HG02885 (cell line): ENCODE measurements at regions not wholly inside any gene's neighbourhood (a gene's known extent, or its start where the extent isn't known, plus 50 kb on each side); places are given as distances from the start of the nearest gene placed in this dataset.

Experiments
- ATAC-seq: cut with Tn5 transposase; IDR thresholded peaks from one replicate; pipeline ENCODE4 v1.9.1; 2021; ENCODE audit warnings: mild to moderate bottlenecking; ENCODE audit not compliant: unreplicated experiment, poor library complexity

DNA sequence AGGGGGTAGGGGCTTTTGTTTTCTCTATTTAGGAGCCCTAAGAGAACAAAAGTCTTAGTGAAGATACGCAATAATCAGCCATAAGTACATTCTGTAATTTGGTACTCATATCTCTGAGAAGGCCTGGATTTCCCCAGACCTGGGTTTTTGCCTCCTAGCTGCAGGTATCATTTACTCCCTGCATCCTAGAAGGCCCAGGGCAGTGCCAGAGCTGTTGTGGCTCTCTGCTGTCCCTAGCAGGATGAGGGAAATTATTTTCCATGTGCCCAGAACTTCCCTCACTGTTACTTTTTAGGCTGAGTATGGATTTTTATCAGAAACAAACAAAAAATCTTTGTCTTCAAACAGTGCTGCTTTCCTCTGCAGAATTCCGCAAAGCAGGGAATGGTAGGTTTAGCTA, 192.5 kb upstream of the SYT1 start:
- no peak for ATAC-seq

DNA sequence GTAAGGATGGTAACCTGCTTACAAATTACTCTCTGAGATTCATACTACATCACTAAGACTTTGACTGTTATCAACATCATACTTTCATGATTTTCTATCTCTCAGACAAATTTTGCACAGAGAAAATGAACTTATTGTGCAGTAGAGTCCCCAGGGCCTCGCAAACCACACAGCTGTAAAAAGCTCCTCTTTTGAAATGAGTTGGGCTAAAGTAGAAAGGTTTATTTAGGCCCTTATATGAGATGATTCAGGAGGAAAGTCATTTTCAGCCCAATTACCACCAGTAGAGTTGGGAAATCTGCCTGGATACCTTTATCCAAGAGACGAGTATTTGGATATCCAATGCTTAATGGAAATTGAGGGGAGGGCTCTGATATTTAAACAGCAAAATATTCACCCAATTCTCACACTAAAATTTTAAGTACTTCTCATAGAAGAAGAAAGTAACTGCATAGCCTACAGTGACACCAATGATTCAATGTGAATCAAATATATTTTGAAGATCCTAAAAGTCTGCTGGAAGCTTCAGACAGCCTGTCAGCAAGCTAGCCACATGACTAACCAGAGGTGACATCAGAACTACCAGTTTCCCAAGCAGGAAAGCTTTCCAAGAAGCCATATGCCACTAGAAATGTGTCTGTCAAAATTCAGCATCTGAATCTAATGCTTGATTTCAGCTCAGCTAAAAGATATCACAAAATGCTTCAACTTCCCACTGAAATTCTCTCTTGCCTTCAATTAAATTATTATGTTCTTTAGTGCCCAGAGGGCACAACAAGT, 190.1 kb upstream of the SYT1 start:
- no peak for ATAC-seq

DNA sequence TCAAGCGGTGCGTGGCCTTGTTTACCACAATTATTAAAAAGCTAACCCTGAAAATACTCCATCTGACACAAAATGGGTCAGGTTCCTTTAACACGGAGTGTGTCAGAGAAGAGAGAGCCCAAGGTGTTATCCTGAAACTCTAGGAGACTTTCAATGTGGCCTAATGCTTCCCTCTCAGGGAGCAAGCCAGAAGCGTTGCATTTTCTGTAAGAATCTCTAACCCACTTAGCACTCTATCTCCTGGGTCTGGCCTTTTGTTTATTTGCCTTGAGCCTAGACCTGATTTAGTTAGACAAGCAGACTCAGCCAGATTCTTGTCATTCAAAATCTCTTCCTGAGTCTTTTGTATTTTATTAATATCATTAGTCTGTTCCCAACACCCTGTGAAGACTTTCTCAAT, 184.0 kb upstream of the SYT1 start:
- ATAC-seq = no peak

DNA sequence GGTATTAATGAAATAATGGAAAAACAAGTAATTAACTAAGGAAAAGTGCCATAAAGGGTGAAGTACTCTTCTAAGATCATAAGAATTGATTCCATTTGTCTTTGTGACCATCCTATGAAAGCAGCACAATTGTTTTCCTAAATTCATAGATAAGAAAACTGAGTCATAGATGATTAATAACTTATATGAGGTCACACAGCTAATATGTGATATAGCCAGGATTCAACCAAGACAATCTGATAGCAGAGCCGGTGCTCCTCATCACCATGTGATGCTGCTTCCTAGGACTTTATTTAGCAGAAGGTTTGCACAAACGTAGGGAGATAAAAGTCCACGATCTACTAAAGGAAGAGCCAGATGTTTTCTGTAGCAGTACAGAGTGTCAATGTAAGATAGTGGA, 181.5 kb upstream of the SYT1 start:
- no peak for ATAC-seq

DNA sequence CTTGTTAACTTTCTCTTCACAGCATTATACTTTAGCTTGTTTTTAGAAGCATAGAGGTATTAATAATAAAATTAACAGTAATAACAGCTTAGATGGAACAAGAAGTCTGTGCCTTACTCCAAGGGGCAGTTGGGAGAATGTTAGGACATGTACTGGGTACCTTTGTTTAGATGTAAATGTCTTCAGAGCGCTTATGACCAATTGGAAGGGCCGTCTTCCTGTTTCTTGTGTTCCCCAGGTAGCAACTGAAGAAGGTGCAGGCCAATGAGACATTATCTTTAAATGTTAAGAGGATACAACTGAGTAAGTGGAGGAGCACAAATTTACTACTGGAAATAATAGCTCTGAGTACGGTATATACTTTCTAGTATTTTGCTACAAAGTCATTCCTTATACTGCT, 180.9 kb upstream of the SYT1 start:
- ATAC-seq = no peak

DNA sequence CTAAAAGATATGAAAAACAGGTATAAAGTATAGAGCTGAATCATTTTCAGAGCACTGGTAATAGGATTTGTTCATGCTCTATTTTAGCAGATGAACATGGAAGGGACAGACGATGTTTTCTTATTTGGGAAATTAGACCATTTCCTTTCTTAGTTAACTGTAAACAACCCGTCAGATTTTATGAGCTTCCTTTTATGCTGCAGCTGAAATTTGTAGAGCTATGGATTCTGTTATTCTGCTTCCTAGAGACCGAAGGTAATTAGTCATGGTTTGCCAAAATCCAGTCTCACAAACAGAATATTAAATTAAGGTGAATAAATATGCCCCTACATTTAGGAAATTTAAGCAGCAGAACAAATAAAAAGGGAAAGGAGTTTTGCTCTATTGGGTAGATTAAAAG, 180.2 kb upstream of the SYT1 start:
- no peak for ATAC-seq

DNA sequence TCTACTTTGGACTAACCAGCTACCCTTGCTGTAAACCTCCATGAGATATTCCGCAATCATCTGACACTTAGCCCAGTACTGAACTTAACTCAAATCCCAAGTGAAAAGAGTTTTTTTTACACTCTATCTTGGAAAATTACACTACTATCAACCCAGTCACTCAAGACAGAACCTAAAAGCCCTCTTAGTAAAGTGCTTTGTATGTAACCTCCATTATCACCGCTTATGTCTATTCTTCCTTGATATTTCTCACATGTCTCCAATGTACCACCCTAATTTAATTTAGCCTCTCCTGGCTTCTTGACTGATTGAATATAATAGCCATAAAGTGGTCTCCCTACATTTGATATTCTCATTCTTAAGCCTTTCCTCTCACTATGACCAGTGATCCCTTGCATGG, 168.8 kb upstream of the SYT1 start:
- ATAC-seq = no peak

DNA sequence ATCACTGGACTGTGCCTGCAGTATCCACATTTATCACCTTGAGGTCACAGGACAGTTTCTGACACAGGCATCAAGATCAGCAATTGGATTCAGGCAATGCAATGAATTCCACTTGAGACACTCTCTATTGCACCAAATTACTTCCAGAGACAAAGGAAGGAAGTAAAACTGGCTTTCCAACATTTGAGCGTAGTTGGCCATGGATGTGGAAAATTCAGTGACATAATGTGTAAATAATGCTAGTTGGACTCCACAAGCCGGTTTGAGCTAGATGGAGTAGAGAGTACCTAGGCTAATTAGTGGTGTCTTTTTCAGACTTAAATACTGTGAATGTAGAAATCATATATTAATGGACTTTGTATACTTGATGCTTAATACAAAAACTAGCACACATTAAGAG, 168.3 kb upstream of the SYT1 start:
- no peak for ATAC-seq

DNA sequence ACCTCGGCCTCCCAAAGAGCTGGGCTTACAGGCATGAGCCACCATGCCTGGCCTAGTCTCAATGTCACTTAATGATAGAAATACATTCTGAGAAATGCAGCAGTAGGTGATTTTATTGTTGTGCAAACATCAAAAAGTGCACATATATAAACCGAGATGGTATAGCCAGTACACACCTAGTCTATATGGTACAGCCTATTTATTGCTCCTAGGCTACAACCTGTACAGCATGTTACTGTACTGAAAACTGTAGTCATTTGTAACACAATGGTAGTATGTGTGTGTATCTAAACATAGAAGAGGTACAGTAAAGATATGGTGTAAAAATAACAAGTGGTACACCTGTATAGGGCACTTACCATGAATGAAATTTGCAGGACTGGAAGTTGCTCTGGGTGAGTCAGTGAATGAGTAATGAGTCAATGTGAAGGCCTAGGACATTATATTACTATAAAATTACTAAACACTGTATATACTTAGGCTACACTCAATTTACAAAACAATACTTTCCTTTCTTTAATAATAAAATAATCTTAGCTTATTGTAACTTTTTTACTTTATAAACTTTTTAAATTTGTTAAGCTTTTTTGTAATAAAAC, 166.7 kb upstream of the SYT1 start:
- no peak for ATAC-seq

DNA sequence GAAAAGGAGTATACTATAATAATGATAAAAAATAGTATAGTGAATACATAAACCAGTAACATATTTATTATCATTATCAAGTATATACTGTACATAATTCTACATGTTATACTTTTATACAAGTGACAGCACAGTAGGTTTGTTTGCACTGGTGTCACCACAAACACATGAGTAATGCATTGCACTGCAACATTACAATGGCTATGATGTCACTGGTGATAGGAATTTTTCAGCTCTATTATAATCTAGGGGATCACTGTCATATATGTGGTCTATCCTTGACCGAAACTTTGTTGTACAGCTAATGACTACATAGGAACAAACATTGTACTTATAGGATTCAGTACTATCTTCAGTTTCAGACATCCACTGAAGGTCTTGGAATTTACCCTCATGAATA, 165.8 kb upstream of the SYT1 start:
- no peak for ATAC-seq

DNA sequence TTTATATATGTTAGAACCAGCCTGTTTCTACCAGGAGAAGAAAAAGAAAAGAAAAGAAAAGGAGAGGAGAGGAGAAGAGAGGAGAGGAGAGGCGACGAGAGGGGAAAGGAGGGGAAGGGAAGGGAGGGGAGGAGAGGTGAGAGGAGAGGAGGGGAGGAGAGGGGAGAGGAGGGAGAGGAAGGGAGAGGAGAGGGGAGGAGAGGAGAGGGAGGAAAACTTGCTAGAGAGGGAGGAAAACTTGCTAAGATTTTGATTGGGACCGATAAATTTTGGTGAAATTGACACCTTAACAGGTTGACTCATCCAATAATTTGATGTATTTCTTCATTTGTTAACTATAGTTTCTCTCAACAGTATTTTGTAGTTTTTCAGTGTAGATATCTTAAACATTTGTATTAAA, 164.0 kb upstream of the SYT1 start:
- ATAC-seq = no peak

DNA sequence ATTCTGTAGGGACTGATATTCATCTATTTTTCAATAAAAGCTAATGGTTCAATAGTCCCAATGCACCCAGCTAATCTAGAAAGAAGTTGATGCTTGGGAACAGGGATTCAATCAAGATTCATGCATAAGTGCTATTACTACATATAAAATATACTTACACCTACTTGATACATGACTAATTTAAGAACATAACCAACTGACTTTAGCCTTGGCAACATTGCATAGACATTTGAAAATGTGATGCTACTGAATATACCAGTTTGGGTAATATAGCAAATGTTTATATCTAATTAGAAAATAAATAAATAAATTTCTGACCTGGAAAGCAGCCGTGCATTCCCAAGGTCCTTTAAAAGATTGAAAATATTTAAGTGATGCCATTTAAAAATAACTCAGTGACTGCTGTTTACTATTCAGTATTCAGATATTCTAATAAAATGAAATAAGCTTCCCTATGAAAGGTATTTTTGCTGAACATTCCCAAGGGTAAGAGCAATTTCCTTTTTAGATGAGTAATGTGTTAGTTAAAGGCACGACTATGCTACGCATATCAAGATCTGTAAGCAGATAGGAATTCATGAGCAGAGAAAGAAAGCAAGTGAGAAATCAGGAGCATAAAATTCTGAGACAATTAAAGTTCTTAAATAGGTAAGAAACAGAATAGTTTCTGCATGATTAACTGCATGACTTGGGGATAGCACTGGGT, 160.6 kb upstream of the SYT1 start:
- no peak for ATAC-seq

DNA sequence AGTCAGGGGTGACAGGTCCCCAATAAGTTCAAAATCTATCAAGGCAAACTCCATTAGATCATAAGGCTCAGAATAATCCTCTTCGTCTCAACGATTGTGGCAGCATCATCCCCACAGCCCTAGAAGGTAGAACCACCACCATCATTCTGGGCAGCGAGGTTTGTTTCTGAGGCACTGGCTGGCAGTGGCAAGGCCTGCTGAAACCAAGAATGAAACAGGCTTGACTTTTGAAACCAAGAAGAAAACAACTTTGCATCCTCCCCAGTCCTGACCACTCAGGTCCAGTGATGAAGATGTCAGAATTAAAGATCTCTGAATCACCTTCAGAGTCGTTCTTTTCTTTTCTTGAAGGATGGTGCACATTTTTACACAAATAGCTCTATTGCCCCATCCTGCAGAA, 152.6 kb upstream of the SYT1 start:
- no peak for ATAC-seq

DNA sequence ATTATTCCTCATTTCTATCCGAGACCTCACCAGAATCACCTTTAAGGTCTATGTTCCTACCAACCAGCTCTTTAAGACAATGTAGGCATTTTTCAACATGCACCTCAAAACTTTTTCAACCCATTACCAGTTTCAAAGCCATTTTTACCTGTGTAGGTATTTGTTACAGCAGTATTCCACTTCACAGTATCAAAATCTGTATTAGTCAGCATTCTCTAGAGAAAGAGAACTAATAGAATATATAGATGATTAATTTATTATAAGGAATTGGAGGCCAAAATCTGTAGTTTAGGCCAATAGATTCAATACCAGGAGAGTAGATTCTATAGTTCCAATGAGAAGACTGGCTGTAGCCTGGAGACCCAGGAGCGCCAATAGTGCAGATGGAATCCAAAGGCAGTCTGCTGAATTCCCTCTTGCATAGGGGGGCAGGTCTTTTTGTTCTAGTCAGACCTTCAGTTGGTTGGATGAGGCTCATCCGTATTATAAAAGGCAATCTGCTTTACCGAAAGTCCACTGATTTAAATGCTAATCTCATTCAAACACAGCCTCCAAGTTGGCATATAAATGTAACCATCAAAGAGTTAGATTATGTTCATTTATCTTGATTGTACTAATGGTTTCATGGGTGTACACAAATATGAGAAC, 151.6 kb upstream of the SYT1 start:
- ATAC-seq = no peak

DNA sequence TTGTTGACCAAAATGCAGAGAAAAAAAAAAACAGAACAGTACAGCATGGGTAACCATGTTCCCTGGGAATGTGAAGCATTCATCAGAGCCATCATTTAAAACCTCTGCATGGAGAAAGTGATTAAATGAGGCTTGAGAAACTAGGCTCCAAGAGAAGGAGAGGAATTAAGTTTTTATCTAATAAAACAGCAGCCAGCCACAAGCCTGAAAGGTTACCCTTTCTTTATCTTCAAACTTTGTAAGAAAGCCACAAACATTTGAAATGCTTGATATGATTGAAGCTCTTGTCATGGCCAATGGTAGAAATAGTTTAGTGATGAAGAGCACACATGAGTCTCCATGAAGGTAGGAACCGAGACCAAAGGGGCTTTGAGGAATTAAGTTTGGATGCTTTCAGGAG, 144.9 kb upstream of the SYT1 start:
- no peak for ATAC-seq

DNA sequence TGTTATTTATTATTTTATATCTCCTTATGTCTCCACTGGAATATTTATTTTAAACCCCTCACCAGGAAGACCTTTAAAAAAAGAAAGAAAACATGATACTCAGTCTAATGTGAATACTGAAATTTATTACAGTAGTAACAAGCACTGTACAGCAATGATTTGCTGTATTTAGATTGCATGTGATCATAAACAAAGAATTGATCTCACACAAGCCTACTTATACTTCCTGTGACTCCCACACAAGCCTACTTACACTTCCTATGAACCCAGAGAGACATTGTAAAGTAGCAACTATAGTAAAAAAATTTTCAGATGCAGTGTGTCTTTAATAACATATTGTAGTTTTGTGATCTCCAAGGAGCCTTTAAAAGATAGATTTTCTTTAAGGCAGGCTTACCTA, 142.7 kb upstream of the SYT1 start:
- ATAC-seq = peak; percentile 65

DNA sequence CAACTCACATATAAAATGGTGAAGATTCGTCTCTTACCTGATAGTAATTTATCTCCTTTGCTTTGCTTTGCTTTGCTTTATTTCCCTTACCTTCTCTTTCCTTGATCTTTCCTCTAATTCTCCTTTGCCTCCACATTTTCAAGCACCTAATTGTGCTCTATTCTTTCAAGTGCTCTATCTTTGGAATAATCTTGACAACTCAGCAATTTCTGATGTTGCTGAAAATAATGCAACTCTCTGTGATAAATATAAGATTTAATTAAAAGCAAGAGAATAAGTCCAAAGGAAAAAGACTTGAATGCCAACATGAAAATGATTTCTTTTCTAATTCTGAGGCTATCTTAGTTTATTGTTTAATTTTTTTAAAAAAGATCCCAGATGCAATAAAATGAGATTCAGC, 139.5 kb upstream of the SYT1 start:
- ATAC-seq = no peak

DNA sequence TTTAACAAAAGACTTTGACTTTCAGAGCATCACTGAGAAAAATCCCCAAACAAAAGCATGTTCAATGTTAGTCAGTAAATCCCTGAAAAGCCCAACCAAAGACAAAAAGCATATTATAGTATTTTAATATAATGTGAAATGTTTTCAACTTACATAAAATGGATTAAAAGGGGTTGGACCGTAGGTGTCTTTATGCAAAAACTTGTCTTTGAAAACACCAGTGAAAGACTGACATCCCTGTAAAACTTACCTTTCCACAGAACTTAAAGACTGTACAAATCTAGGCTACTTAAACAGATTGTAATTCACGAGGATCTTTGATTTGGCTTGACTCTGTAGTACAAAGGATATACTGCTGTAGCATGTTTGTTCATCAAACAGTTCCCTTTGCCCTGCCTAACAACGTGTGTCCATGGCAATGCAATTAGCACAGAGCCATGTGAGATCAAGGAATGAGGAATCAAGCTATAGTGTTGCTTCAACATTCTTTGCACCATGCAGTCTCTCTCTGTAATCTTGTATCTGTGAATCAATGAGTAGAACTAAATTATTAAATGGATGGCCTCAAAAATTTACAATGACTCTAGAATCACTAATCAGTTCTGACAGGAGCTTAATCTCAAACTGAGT, 138.5 kb upstream of the SYT1 start:
- no peak for ATAC-seq

DNA sequence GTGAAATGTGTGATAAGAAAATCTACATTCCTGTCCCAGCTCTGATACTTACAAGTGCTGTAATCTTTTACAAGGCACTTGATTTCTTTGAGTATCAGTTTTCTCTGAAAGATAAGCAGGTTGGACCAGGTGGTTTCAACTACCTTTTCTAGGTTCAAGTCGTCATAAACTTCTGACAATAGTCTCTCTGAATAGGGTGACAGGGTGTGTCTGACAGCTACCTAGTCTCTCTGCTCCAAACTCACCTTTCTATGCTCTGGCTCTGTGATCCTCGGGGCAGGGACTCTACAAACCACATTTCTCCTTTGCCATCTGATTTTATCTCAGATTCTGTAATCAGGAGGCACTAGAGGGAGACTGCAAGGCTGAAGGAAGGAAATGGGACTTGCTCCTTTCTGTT, 137.7 kb upstream of the SYT1 start:
- no peak for ATAC-seq

DNA sequence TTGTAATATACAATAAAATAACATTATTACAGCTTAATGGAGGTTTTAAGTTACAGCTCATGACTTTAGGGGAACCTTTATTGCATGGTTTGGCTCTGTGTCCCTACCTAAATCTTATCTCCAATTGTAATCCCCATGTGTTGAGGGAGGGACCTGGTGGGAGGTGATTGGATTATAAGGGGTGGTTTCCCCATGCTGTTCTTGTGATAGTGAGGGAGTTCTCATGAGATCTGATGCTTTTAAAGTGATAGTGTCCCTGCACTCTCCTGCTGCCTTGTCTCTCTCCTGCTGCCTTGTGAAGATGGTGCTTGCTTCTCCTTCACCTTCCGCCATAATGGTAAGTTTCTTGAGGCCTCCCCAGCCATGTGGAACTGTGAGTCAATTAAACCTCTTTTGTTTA, 132.1 kb upstream of the SYT1 start:
- no peak for ATAC-seq

DNA sequence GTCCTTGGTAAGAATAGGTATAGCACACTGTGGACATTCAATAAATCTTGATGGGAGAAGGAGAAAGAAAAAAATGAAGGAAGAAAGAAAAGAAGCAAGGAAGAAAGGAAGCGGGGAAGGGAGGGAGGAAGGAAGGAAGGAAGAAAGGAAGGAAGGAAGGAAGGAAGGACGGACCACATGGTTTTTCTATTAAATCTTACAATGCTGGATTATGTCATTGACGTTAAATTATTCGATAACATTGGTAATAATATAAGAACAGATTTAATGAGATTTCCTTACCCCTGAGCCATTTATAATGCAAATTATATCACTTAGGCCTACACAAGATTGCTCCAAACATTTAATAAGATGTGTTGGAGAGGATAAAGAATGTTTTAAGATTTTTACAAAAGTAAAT, 124.9 kb upstream of the SYT1 start:
- no peak for ATAC-seq
